Esophagus muscularis mucosa (tissue), 4 donors: ENCODE measurements at regions not wholly inside any gene's neighbourhood (a gene's known extent, or its start where the extent isn't known, plus 50 kb on each side); places are given as distances from the start of the nearest gene placed in this dataset.

Experiments used
- CTCF ChIP-seq, 3 experiments: fragments of 200-600 bp in 2 of 3; fragments of 450-650 bp in 1 of 3; sonication (generic) in 2 of 3; IDR thresholded peaks; one replicate each; pipeline ENCODE4 v1.5.1; 2017 to 2019; ENCODE audit warnings: antibody characterized with exemption in 3 of 3, mild to moderate bottlenecking in 2 of 3, moderate library complexity in 1 of 3
- EP300 ChIP-seq: sonication (generic); formaldehyde crosslinking; IDR thresholded peaks from one replicate; pipeline ENCODE4 v1.6.1; 2017; ENCODE audit warnings: antibody characterized with exemption
- POLR2A ChIP-seq: fragments of 450-650 bp; IDR thresholded peaks from one replicate; pipeline ENCODE4 v1.6.1; 2017; ENCODE audit warnings: antibody characterized with exemption, moderate library complexity, mild to moderate bottlenecking, low read depth
- POLR2AphosphoS5 ChIP-seq, 2 donors: sonication (generic); formaldehyde crosslinking; IDR thresholded peaks; one replicate each; pipeline ENCODE4 v1.6.1; 2017; ENCODE audit warnings: antibody characterized with exemption in 2 of 2

GRCh38 chr5:116778651-116779280 lies 204.1 kb upstream of the SEMA6A start:
- no peak for TF ChIP-seq CTCF (IDR thresholded peaks at IDR 0.05)
- no peak for TF ChIP-seq POLR2AphosphoS5 (IDR thresholded peaks at IDR 0.05)
- no peak for TF ChIP-seq POLR2A
- no peak for TF ChIP-seq EP300
